Adipocyte (in vitro differentiated cells): ENCODE measurements at regions not wholly inside any gene's neighbourhood (a gene's known extent, or its start where the extent isn't known, plus 50 kb on each side); places are given as distances from the start of the nearest gene placed in this dataset.

Experiments
- DNase-seq: peaks from one replicate; pipeline ENCODE4 v3.0.0-alpha.2; 2015; ENCODE audit warnings: low read depth
- H3K27me3 ChIP-seq: replicated peaks from 2 replicates; pipeline ENCODE4 v1.7.0; 2013; ENCODE audit warnings: mild to moderate bottlenecking, low read length, moderate library complexity; ENCODE audit not compliant: control insufficient read depth, insufficient read depth
- H3K36me3 ChIP-seq: 2 replicates; pipeline ENCODE4 v1.7.0; 2013; ENCODE audit warnings: low read length, mild to moderate bottlenecking, moderate library complexity; ENCODE audit not compliant: control insufficient read depth, insufficient read depth, severe bottlenecking
- H3K4me1 ChIP-seq: 2 replicates; pipeline ENCODE4 v1.7.0; 2013; ENCODE audit warnings: mild to moderate bottlenecking, low read length, moderate library complexity; ENCODE audit not compliant: control insufficient read depth, insufficient read depth
- H3K4me3 ChIP-seq: 2 replicates; pipeline ENCODE4 v1.7.0; 2013; ENCODE audit warnings: mild to moderate bottlenecking, low read length, moderate library complexity
- H3K9ac ChIP-seq: 2 replicates; pipeline ENCODE4 v1.7.0; 2013; ENCODE audit warnings: mild to moderate bottlenecking, low read length, moderate library complexity
- H3K9me3 ChIP-seq: 2 replicates; pipeline ENCODE4 v1.7.0; 2013; ENCODE audit warnings: mild to moderate bottlenecking, low read length, moderate library complexity; ENCODE audit not compliant: control insufficient read depth

GRCh38 chr6:126787635-126788034, 330.8 kb upstream of the RSPO3 start:
- Histone ChIP-seq H3K36me3 (no peaks in the 10 kb centered on the region), H3K4me3 (no peak overlapping the region), H3K4me1 (peaks cover 9% of the 10 kb centered on the region), H3K9ac (no peak overlapping the region), H3K9me3 (no peaks in the 10 kb centered on the region), H3K27me3 (no peaks in the 10 kb centered on the region)
- no peak for DNase-seq

DNA sequence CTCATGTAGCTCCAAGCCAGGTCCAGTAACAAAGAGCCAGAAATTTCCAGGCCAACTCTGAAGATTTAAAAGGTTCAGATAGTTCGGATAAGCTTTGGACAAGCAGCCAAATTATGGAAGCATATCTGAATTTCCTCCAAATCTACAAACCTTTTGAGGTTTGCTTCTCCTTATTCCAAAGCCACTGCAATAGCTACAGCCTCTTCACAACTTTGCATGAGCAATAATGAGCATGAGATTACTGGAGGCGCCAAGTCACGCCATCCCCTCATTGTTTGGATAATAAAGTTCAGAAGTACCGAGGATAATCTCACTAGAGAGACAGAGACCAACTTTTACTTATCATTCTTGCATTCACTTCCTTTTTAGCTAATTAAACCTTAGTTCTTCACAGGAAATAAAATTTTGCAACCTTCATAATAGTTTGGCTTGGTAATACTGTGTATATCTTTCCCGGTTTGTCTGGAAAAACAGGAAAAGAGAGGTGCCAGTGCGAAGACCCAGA, 329.6 kb upstream of the RSPO3 start:
- H3K4me3 ChIP-seq: no peak overlapping the region
- no peaks in the 10 kb centered on the region for H3K36me3 ChIP-seq
- H3K27me3 ChIP-seq: no peaks in the 10 kb centered on the region
- no peak overlapping the region for H3K9ac ChIP-seq
- H3K9me3 ChIP-seq: no peaks in the 10 kb centered on the region
- peaks cover 9% of the 10 kb centered on the region for H3K4me1 ChIP-seq
- DNase-seq: no peak

GRCh38 chr6:126792340-126793085, 326.0 kb upstream of the RSPO3 start:
- no peaks in the 10 kb centered on the region for H3K27me3 ChIP-seq
- H3K4me3 ChIP-seq: no peak overlapping the region
- no peaks in the 10 kb centered on the region for H3K36me3 ChIP-seq
- no peak for DNase-seq
- H3K9me3 ChIP-seq: no peaks in the 10 kb centered on the region
- peaks cover 9% of the 10 kb centered on the region for H3K4me1 ChIP-seq
- H3K9ac ChIP-seq: no peak overlapping the region

GRCh38 chr6:126795161-126795560, 323.3 kb upstream of the RSPO3 start:
- Histone ChIP-seq H3K9ac (no peak overlapping the region), H3K27me3 (no peaks in the 10 kb centered on the region), H3K4me1 (no peaks in the 10 kb centered on the region), H3K4me3 (no peak overlapping the region), H3K36me3 (no peaks in the 10 kb centered on the region), H3K9me3 (no peaks in the 10 kb centered on the region)
- no peak for DNase-seq

DNA sequence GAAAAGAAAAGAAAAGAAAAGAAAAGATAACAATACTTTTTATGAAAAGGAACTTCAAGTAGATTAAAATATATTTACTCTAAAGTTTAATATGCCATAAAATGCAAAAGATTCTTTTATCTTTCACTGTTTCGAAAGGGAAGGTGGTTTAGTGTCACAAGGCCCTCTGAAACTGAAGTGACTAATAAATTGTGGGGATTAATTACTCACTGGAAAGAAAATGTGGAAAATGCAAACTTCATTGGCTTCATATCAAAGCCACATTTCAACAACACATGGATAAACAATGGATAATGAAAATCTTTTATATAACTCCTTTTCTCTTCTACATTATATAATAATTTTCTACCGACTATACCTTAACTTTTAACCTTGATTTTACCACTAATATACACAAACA, 320.5 kb upstream of the RSPO3 start:
- Histone ChIP-seq H3K36me3 (no peaks in the 10 kb centered on the region), H3K4me3 (no peak overlapping the region), H3K4me1 (no peaks in the 10 kb centered on the region), H3K27me3 (no peaks in the 10 kb centered on the region), H3K9me3 (no peaks in the 10 kb centered on the region), H3K9ac (no peak overlapping the region)
- no peak for DNase-seq

- Histone ChIP-seq H3K4me1 (peaks cover 19% of the 10 kb centered on the region), H3K9ac (no peak overlapping the region), H3K4me3 (no peak overlapping the region), H3K9me3 (no peaks in the 10 kb centered on the region), H3K36me3 (no peaks in the 10 kb centered on the region), H3K27me3 (no peaks in the 10 kb centered on the region)
- DNase-seq: no peak
Observed at GRCh38 chr6:126803769-126804168, 314.7 kb upstream of the RSPO3 start.

DNA sequence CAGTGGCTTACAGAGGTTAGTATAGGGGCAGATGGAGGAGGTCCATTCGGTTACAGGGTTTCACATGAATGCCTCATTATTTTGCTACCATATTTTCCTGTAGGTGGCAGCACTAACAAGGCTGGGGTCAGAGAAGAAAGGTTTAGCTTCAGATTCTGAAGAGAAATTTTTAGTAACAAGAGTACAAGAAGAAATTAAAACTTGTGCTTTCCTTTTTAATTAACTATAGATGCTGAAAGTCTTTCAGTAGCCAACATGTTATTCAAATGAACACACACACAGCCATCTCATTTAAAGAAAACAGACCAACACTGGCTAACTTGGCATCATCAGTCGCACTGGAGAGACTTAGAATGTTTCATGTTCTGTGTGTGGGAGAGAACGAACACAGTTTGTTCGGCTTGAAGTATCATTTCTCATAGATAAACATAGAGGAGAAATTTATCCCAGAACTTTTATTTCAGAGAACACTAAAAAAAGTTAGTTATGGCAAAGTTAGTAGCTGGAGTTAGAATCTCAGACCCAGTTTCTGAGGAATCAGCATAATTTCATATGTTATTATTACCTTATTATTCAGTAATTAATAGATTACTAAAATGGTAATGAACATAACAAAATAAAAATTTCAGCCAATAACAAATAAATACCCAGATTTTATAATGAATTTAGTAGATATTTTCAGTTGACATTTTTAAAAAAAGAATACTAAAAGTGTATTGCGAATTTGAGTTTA, 314.0 kb upstream of the RSPO3 start:
- peaks cover 19% of the 10 kb centered on the region for H3K4me1 ChIP-seq
- no peaks in the 10 kb centered on the region for H3K27me3 ChIP-seq
- H3K9me3 ChIP-seq: no peaks in the 10 kb centered on the region
- no peaks in the 10 kb centered on the region for H3K36me3 ChIP-seq
- H3K4me3 ChIP-seq: peak overlapping the region; percentile 25
- peak; percentile 85 for DNase-seq
- peak overlapping the region; percentile 53 for H3K9ac ChIP-seq

GRCh38 chr6:126805861-126806260, 312.6 kb upstream of the RSPO3 start:
- no peaks in the 10 kb centered on the region for H3K27me3 ChIP-seq
- H3K4me1 ChIP-seq: peaks cover 22% of the 10 kb centered on the region
- no peak overlapping the region for H3K9ac ChIP-seq
- no peaks in the 10 kb centered on the region for H3K36me3 ChIP-seq
- H3K4me3 ChIP-seq: no peak overlapping the region
- peak; percentile 86 for DNase-seq
- no peaks in the 10 kb centered on the region for H3K9me3 ChIP-seq

GRCh38 chr6:126807876-126808275, 310.6 kb upstream of the RSPO3 start:
- H3K9ac ChIP-seq: no peak overlapping the region
- no peaks in the 10 kb centered on the region for H3K36me3 ChIP-seq
- no peak overlapping the region for H3K4me3 ChIP-seq
- peak; percentile 35 for DNase-seq
- no peaks in the 10 kb centered on the region for H3K9me3 ChIP-seq
- H3K27me3 ChIP-seq: no peaks in the 10 kb centered on the region
- peaks cover 41% of the 10 kb centered on the region for H3K4me1 ChIP-seq

DNA sequence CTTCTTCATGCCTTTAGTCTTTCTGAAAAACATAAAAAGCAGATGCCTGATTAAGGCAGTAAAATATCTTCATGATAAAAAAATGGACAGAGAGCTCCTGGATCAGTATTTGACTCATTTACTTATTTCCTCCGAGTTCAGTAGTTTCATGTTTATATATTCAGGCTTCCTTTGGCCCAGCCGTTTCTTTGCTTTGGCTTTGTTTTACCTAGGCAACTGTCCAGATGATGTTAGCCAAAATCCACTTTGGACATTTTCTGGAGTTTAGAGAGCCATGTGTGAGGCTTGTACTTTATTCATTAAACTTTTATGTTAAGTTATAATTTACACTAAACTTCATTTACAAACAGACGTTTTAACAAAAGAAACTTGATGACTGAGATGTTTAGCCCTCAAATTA, 307.1 kb upstream of the RSPO3 start:
- H3K36me3 ChIP-seq: no peaks in the 10 kb centered on the region
- H3K9me3 ChIP-seq: no peaks in the 10 kb centered on the region
- H3K4me3 ChIP-seq: peak overlapping the region; percentile 62
- peaks cover 32% of the 10 kb centered on the region for H3K4me1 ChIP-seq
- peak; percentile 53 for DNase-seq
- H3K9ac ChIP-seq: peak overlapping the region; percentile 38
- H3K27me3 ChIP-seq: no peaks in the 10 kb centered on the region

GRCh38 chr6:126812010-126812409, 306.5 kb upstream of the RSPO3 start:
- peak overlapping the region; percentile 38 for H3K9ac ChIP-seq
- no peaks in the 10 kb centered on the region for H3K36me3 ChIP-seq
- H3K9me3 ChIP-seq: no peaks in the 10 kb centered on the region
- peaks cover 30% of the 10 kb centered on the region for H3K4me1 ChIP-seq
- H3K4me3 ChIP-seq: peak overlapping the region; percentile 62
- no peaks in the 10 kb centered on the region for H3K27me3 ChIP-seq
- DNase-seq: peak; percentile 4
